ENCODE measurements at regions not wholly inside any gene's neighbourhood (a gene's known extent, or its start where the extent isn't known, plus 50 kb on each side); places are given as distances from the start of the nearest gene placed in this dataset.

- TF ChIP-seq, protein P1, sequence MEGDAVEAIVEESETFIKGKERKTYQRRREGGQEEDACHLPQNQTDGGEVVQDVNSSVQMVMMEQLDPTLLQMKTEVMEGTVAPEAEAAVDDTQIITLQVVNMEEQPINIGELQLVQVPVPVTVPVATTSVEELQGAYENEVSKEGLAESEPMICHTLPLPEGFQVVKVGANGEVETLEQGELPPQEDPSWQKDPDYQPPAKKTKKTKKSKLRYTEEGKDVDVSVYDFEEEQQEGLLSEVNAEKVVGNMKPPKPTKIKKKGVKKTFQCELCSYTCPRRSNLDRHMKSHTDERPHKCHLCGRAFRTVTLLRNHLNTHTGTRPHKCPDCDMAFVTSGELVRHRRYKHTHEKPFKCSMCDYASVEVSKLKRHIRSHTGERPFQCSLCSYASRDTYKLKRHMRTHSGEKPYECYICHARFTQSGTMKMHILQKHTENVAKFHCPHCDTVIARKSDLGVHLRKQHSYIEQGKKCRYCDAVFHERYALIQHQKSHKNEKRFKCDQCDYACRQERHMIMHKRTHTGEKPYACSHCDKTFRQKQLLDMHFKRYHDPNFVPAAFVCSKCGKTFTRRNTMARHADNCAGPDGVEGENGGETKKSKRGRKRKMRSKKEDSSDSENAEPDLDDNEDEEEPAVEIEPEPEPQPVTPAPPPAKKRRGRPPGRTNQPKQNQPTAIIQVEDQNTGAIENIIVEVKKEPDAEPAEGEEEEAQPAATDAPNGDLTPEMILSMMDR (IDR thresholded peaks at IDR 0.05; ENCODE audit: low read depth, low read length) = no peak
- no peak for TF ChIP-seq POLR2A (IDR thresholded peaks at IDR 0.05; ENCODE audit: extremely low read depth, insufficient read length)
- TF ChIP-seq MAX (IDR thresholded peaks at IDR 0.05; ENCODE audit: low read depth, low read length) = no peak
- TF ChIP-seq MYC (IDR thresholded peaks at IDR 0.05; ENCODE audit: low read depth, low read length) = no peak
Observed at GRCh38 chr14:71536927-71537772, 395.1 kb upstream of the RGS6 start.

All from NB4 (cell line).